ENCODE measurements at regions not wholly inside any gene's neighbourhood (a gene's known extent, or its start where the extent isn't known, plus 50 kb on each side); places are given as distances from the start of the nearest gene placed in this dataset.

GRCh38 chr5:163384669-163385068 lies 52.7 kb upstream of the CCNG1 start:
- TF ChIP-seq CTCF (IDR thresholded peaks at IDR 0.05; ENCODE audit: low read length) = no peak
- TF ChIP-seq EZH2 (IDR thresholded peaks at IDR 0.05; ENCODE audit: borderline replicate concordance, low read length) = no peak

Data from OCI-LY1 (cell line).